Right atrium auricular region (tissue), 2 donors: ENCODE measurements at regions not wholly inside any gene's neighbourhood (a gene's known extent, or its start where the extent isn't known, plus 50 kb on each side); places are given as distances from the start of the nearest gene placed in this dataset.

Source experiments
- DNase-seq: peaks from one replicate; pipeline ENCODE4 v3.0.0-alpha.2; 2019; ENCODE audit warnings: low spot score
- H3K27ac ChIP-seq, 2 donors: fragments of 200-600 bp; sonication (generic); 1 replicate in 1 of 2; 2 replicates in 1 of 2; pipeline ENCODE4 v1.5.1; 2016 to 2019
- H3K27me3 ChIP-seq, 2 donors: fragments of 200-600 bp; sonication (generic); one replicate each; pipeline versions ENCODE4 v1.5.1 to v1.6.0; 2017 to 2019
- H3K36me3 ChIP-seq: fragments of 200-600 bp; sonication (generic); one replicate; pipeline ENCODE4 v1.5.1; 2016
- H3K4me1 ChIP-seq, 2 donors: fragments of 200-600 bp; sonication (generic); one replicate each; pipeline versions ENCODE4 v1.5.1 to v1.6.0; 2017 to 2019
- H3K4me3 ChIP-seq, 2 donors: fragments of 200-600 bp; sonication (generic); 1 replicate in 1 of 2; 2 replicates in 1 of 2; pipeline ENCODE4 v1.5.1; 2017 to 2019; ENCODE audit warnings: mild to moderate bottlenecking in 1 of 2, moderate library complexity in 1 of 2
- H3K9me3 ChIP-seq, 2 donors: fragments of 200-600 bp; sonication (generic); one replicate each; pipeline ENCODE4 v1.5.1; 2019
- CTCF ChIP-seq, 2 donors: fragments of 200-600 bp; sonication (generic); IDR thresholded peaks; one replicate each; pipeline ENCODE4 v1.5.1; 2019; ENCODE audit warnings: antibody characterized with exemption in 2 of 2

- DNase-seq: no peak
- Histone ChIP-seq H3K9me3 (no peaks in the 10 kb centered on the region), H3K27ac (peak overlapping the region; percentile 45 to 71), H3K4me3 (no peak overlapping the region), H3K36me3 (no peaks in the 10 kb centered on the region), H3K27me3 (no peaks in the 10 kb centered on the region), H3K4me1 (peaks cover 0 to 24% of the 10 kb centered on the region in 2 donors)
- no peak for TF ChIP-seq CTCF (IDR thresholded peaks at IDR 0.05)
These were observed 118.0 kb upstream of the ARID1B start for GRCh38 chr6:156658966-156659821.

DNA sequence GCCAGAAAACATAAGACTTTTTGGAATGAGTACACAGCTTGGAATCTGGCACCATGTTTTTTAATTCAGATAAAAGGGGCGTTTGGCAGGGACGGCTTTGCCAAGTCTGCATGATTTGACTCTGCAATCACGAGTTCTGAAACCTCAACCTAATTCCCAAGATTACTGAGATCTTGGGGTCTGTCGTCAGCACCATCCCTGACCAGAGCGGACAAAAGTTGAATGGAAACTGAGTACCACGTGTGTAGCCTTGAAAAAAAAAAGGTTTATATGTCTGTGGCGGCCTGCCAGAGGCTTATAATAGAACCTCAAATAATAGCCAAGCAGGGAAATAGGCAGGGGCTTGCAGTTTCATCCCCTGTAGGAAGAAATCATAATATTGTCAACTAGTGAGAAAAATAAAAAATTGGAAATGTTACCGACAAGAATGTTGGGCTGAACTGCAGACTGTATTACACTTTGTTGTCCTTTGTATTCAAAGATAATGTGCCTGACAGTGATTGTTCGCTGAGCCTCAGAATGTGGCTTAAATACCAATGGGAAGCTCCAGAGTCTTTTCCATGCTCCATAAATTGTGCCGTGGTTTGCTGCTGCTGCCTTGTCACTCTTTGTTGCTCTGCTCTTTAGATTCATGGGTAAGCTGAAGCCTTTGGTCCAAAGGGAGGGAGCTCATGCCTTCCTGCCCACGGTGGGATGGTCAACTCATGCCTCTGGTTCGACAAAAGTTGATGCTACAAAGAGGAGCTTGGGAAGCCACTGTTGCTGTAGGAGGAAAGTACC, 118.8 kb upstream of the ARID1B start:
- peak overlapping the region in 1 of 2 donors; percentile 5 for H3K4me3 ChIP-seq
- H3K27ac ChIP-seq: peak overlapping the region; percentile 53 to 71
- no peak for DNase-seq

DNA sequence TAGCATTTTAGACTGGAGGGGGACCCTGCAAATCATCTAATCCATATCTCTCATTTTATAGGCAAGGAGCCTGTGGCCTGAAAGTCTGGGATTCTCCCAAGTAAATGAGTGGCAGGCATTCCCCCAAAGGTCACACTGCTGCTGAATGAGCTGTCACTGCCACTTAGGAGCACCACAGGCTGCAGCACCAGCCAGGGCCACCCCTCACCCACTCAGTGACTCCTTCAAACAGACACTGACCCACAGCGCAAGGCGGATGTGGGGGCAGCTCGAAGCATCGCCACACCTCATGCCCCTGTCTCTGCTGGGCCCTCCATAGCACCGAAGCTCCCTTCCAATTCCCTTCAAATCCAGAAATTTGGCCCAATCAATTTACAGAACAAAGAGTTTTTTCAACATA, 119.9 kb upstream of the ARID1B start:
- Histone ChIP-seq H3K4me3 (no peak overlapping the region), H3K36me3 (no peaks in the 10 kb centered on the region), H3K4me1 (peaks cover 0 to 24% of the 10 kb centered on the region in 2 donors), H3K9me3 (no peaks in the 10 kb centered on the region), H3K27me3 (no peaks in the 10 kb centered on the region), H3K27ac (peak overlapping the region in 1 of 2 donors; percentile 71)
- DNase-seq: no peak
- TF ChIP-seq CTCF (IDR thresholded peaks at IDR 0.05): no peak

More for the DNA sequence above, 118.8 kb upstream of the ARID1B start:
- no peaks in the 10 kb centered on the region for H3K27me3 ChIP-seq
- H3K4me1 ChIP-seq: peaks cover 0 to 24% of the 10 kb centered on the region in 2 donors
- no peaks in the 10 kb centered on the region for H3K36me3 ChIP-seq
- H3K9me3 ChIP-seq: no peaks in the 10 kb centered on the region
- TF ChIP-seq CTCF (IDR thresholded peaks at IDR 0.05): no peak

DNA sequence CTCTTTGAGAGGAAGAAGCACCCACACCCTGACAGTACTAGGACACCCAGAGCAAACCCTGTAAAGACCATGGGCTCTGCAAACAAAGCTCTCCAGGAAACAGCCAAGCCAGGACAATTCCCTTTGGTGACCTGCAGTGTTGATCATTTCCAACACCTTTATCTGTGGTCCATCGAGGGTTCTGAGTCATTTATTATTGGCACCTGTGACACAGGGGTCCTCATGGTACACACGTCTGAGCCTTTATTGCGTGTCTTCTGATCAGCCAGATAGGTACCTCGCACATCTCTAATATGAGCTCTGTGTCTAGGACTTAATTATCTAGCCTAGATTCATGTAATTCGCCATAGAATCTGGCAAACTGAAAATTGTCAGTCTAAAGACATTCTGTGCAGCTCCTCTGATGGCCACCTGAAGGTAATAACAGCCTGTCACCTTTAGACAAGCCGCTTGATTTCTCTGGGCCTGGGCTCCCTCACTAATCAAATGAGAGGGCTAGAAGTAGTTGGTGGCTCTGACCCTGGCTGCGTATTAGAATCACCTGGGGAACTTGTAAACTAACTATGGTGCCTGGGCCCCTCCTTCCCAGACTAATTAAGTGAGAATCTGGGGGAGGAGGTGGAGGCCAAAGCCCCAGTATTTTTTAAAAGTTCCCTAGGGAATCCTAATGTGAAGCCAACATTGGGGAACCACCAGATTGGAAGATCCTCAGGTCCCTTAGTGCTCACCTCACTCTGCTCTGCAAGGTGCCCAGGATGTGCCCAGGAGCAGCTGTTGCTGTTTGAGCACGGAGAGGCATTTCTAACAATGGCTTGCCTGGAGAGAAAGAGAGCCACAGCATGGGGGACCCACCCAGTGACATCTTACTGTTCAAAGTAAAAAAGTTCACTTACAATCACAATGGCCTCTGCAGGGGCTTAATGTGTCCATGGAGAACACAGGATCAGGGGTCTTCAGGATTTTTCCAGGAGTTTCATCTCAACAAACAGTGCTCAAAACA, 122.0 kb upstream of the ARID1B start:
- H3K4me3 ChIP-seq: no peak overlapping the region
- H3K4me1 ChIP-seq: peaks cover 0 to 24% of the 10 kb centered on the region in 2 donors
- DNase-seq: no peak
- no peaks in the 10 kb centered on the region for H3K36me3 ChIP-seq
- no peaks in the 10 kb centered on the region for H3K9me3 ChIP-seq
- no peak overlapping the region for H3K27ac ChIP-seq
- H3K27me3 ChIP-seq: no peaks in the 10 kb centered on the region
- TF ChIP-seq CTCF (IDR thresholded peaks at IDR 0.05): no peak

GRCh38 chr6:156652231-156652750, 124.9 kb upstream of the ARID1B start:
- DNase-seq: no peak
- Histone ChIP-seq H3K9me3 (no peaks in the 10 kb centered on the region), H3K27ac (no peak overlapping the region), H3K4me1 (peaks cover 0 to 3% of the 10 kb centered on the region in 2 donors), H3K4me3 (no peak overlapping the region), H3K27me3 (no peaks in the 10 kb centered on the region), H3K36me3 (no peaks in the 10 kb centered on the region)
- TF ChIP-seq CTCF (IDR thresholded peaks at IDR 0.05): no peak
